ENCODE measurements at regions not wholly inside any gene's neighbourhood (a gene's known extent, or its start where the extent isn't known, plus 50 kb on each side); places are given as distances from the start of the nearest gene placed in this dataset.

GRCh38 chr11:13848031-13848430 lies 114.5 kb upstream of the SPON1 start:
- intact Hi-C loops (cut with DNase I; ENCODE audit: low total_unique reads), result no loop called here
- Histone ChIP-seq H3K27me3 (replicated peaks in 1 of 7) (no peaks in the 10 kb centered on the region), H3K4me1 (peaks cover 0 to 5% (median 0%) of the 10 kb centered on the region in 6 donors), H3K4me3 (no peak overlapping the region), H3K27ac (no peak overlapping the region), H3K36me3 (no peaks in the 10 kb centered on the region), H3K9me3 (no peaks in the 10 kb centered on the region)
- TF ChIP-seq POLR2A (IDR thresholded peaks at IDR 0.05), result no peak
- no peak for TF ChIP-seq CTCF (IDR thresholded peaks at IDR 0.05 in 8 of 11, conservative IDR thresholded peaks at IDR 0.05 in 3 of 11)
- TF ChIP-seq POLR2AphosphoS5 (IDR thresholded peaks at IDR 0.05), result no peak
- DNase-seq, result no peak

- Histone ChIP-seq H3K27ac (no peak overlapping the region), H3K4me3 (no peak overlapping the region), H3K36me3 (no peaks in the 10 kb centered on the region), H3K4me1 (peaks cover 0 to 5% (median 0%) of the 10 kb centered on the region in 6 donors), H3K27me3 (replicated peaks in 1 of 7) (no peaks in the 10 kb centered on the region), H3K9me3 (no peaks in the 10 kb centered on the region)
- 30 to 46% (median 38%) methylated on average over 5 of the region's 5 CpGs for WGBS, 5 donors
- intact Hi-C loops (cut with DNase I; ENCODE audit: low total_unique reads), result no loop called here
- no peak for DNase-seq
- TF ChIP-seq CTCF (IDR thresholded peaks at IDR 0.05 in 8 of 11, conservative IDR thresholded peaks at IDR 0.05 in 3 of 11) (no peak), POLR2AphosphoS5 (IDR thresholded peaks at IDR 0.05) (no peak)
Observed at GRCh38 chr11:13850231-13851005, 112.1 kb upstream of the SPON1 start.

- Histone ChIP-seq H3K27ac (no peak overlapping the region), H3K27me3 (replicated peaks in 1 of 7) (no peaks in the 10 kb centered on the region), H3K4me1 (peaks cover 0 to 5% (median 0%) of the 10 kb centered on the region in 6 donors), H3K36me3 (no peaks in the 10 kb centered on the region), H3K4me3 (no peak overlapping the region), H3K9me3 (no peaks in the 10 kb centered on the region)
- no peak for TF ChIP-seq CTCF (IDR thresholded peaks at IDR 0.05 in 8 of 11, conservative IDR thresholded peaks at IDR 0.05 in 3 of 11)
- no peak for TF ChIP-seq POLR2A (IDR thresholded peaks at IDR 0.05)
- no peak for TF ChIP-seq POLR2AphosphoS5 (IDR thresholded peaks at IDR 0.05)
- intact Hi-C loops (cut with DNase I; ENCODE audit: low total_unique reads), result no loop called here
- WGBS, 5 donors, result 53 to 75% (median 64%) methylated on average over 4 of the region's 4 CpGs
- no peak for DNase-seq
Observed at GRCh38 chr11:13851691-13852090, 110.8 kb upstream of the SPON1 start.

GRCh38 chr11:13852481-13852880 lies 110.0 kb upstream of the SPON1 start:
- Histone ChIP-seq H3K27me3 (replicated peaks in 1 of 7) (no peaks in the 10 kb centered on the region), H3K4me3 (no peak overlapping the region), H3K4me1 (peaks cover 0 to 5% (median 0%) of the 10 kb centered on the region in 6 donors), H3K27ac (no peak overlapping the region), H3K36me3 (no peaks in the 10 kb centered on the region), H3K9me3 (no peaks in the 10 kb centered on the region)
- WGBS, 5 donors, result 25 to 34% (median 32%) methylated on average over 5 of the region's 5 CpGs
- DNase-seq, result no peak
- TF ChIP-seq POLR2AphosphoS5 (IDR thresholded peaks at IDR 0.05) (no peak), POLR2A (IDR thresholded peaks at IDR 0.05) (no peak), CTCF (IDR thresholded peaks at IDR 0.05 in 8 of 11, conservative IDR thresholded peaks at IDR 0.05 in 3 of 11) (no peak)
- intact Hi-C loops (cut with DNase I; ENCODE audit: low total_unique reads), result no loop called here

Measured in spleen (tissue), 11 donors.